NB4 (cell line): ENCODE measurements at regions not wholly inside any gene's neighbourhood (a gene's known extent, or its start where the extent isn't known, plus 50 kb on each side); places are given as distances from the start of the nearest gene placed in this dataset.

ENCODE experiments used
- POLR2A ChIP-seq: IDR thresholded peaks from 2 replicates; pipeline ENCODE4 v1.6.1; 2011; ENCODE audit warnings: mild to moderate bottlenecking; ENCODE audit not compliant: insufficient read length; ENCODE audit errors: extremely low read depth
- TF ChIP-seq, protein P1 (sequence below): IDR thresholded peaks from 2 replicates; pipeline ENCODE4 v1.6.1; 2011; ENCODE audit warnings: low read depth, low read length
- TF ChIP-seq, protein P2 (sequence below): IDR thresholded peaks from one replicate; pipeline ENCODE4 v1.5.1; 2012; ENCODE audit warnings: low read depth, low read length

DNA sequence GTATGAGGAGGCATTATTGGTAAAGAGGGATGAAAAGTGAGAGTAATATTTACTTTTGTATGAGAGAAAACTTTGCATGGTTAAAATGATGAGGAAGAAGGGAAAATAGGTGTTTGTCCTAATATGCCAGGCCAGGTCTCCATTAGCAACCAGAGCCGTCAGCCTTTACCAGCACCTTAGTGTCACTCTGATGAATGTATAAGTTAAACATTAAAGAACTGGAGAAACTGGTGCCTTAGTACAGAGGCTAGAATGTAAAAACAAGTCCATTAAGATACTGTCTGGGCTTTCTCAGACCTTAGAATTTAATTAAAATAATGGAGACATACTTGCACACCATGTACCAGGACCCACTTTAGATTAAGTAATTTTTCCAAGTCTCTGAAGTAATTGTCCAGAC, 222.3 kb downstream of the FAM47A start:
- TF ChIP-seq, protein P1, sequence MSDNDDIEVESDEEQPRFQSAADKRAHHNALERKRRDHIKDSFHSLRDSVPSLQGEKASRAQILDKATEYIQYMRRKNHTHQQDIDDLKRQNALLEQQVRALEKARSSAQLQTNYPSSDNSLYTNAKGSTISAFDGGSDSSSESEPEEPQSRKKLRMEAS = no peak
- TF ChIP-seq POLR2A = no peak
- TF ChIP-seq, protein P2, sequence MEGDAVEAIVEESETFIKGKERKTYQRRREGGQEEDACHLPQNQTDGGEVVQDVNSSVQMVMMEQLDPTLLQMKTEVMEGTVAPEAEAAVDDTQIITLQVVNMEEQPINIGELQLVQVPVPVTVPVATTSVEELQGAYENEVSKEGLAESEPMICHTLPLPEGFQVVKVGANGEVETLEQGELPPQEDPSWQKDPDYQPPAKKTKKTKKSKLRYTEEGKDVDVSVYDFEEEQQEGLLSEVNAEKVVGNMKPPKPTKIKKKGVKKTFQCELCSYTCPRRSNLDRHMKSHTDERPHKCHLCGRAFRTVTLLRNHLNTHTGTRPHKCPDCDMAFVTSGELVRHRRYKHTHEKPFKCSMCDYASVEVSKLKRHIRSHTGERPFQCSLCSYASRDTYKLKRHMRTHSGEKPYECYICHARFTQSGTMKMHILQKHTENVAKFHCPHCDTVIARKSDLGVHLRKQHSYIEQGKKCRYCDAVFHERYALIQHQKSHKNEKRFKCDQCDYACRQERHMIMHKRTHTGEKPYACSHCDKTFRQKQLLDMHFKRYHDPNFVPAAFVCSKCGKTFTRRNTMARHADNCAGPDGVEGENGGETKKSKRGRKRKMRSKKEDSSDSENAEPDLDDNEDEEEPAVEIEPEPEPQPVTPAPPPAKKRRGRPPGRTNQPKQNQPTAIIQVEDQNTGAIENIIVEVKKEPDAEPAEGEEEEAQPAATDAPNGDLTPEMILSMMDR = no peak
